ENCODE measurements at regions not wholly inside any gene's neighbourhood (a gene's known extent, or its start where the extent isn't known, plus 50 kb on each side); places are given as distances from the start of the nearest gene placed in this dataset.

DNA sequence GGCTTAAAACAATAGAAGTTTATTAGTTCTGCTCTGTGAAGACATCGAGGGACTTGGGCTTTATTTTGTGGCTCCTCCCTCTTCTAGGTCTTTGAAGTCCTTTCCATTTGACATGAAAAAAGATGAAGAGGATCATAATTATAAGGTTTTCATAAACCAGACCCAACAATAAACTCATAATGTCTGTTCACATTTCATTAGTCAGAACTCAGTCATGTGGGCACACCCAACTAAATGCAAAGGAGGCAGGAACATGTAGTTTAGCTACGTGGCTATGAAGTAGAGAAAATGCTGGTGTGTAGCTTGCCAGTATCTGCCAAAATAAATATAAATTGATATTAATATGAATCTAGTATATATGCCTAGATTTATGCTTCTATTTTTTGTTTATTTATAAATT lies 393.9 kb upstream of the C9orf72 start:
- H2AK5ac ChIP-seq (ENCODE audit: low read length, severe bottlenecking) = no peak overlapping the region
- no peak overlapping the region for H3K23ac ChIP-seq (ENCODE audit: low read length in 2 of 2)
- no peak overlapping the region for H2BK12ac ChIP-seq (ENCODE audit: low read length in 2 of 2)
- H2AFZ ChIP-seq (ENCODE audit: low read depth, low read length) = no peak overlapping the region
- no peak overlapping the region for H3K4ac ChIP-seq (ENCODE audit: low read depth in 1 of 2, low read length in 2 of 2)
- H2BK5ac ChIP-seq (ENCODE audit: low read depth, low read length, poor library complexity, severe bottlenecking) = no peak overlapping the region
- no peak overlapping the region for H4K91ac ChIP-seq (ENCODE audit: low read length)
- H3K4me2 ChIP-seq (ENCODE audit: low read length, poor library complexity, severe bottlenecking) = no peak overlapping the region
- no peak overlapping the region for H2BK15ac ChIP-seq (ENCODE audit: low read depth, poor library complexity, severe bottlenecking)
- DNase-seq = no peak
- no peaks in the 10 kb centered on the region for H3K9me3 ChIP-seq (ENCODE audit: control insufficient read depth, low read length)
- no peak overlapping the region for H3K9ac ChIP-seq (ENCODE audit: low read length)
- H3K27me3 ChIP-seq (ENCODE audit: control insufficient read depth in 1 of 2, insufficient read depth in 1 of 2, low read length in 2 of 2) = no peaks in the 10 kb centered on the region
- H2BK120ac ChIP-seq (ENCODE audit: low read depth, low read length) = no peak overlapping the region
- no peak overlapping the region for H3K27ac ChIP-seq (ENCODE audit: low read length, poor library complexity, severe bottlenecking)
- H4K8ac ChIP-seq (ENCODE audit: low read length) = no peak overlapping the region
- no peaks in the 10 kb centered on the region for H3K36me3 ChIP-seq (ENCODE audit: control insufficient read depth in 1 of 2, insufficient read depth in 2 of 2, low read depth in 1 of 2, low read length in 2 of 2)
- H3K18ac ChIP-seq (ENCODE audit: low read depth in 1 of 2, low read length in 2 of 2) = no peak overlapping the region
- WGBS = no CpG with 5 or more reads among the region's 2 CpGs
- H3K4me3 ChIP-seq (ENCODE audit: insufficient read depth in 1 of 2, low read depth in 1 of 2, low read length in 2 of 2) = no peak overlapping the region
- H3K14ac ChIP-seq (ENCODE audit: low read length in 2 of 2) = no peak overlapping the region
- no peaks in the 10 kb centered on the region for H3K4me1 ChIP-seq (ENCODE audit: control insufficient read depth, insufficient read depth, low read depth, low read length)
- no peaks in the 10 kb centered on the region for H3K79me1 ChIP-seq (replicated peaks; ENCODE audit: low read length, poor library complexity, severe bottlenecking)

GRCh38 chr9:27977931-27978330 lies 404.6 kb upstream of the C9orf72 start:
- H2BK12ac ChIP-seq (ENCODE audit: low read length in 2 of 2) = no peak overlapping the region
- H3K36me3 ChIP-seq (ENCODE audit: control insufficient read depth in 1 of 2, insufficient read depth in 2 of 2, low read depth in 1 of 2, low read length in 2 of 2) = no peaks in the 10 kb centered on the region
- H3K14ac ChIP-seq (ENCODE audit: low read length in 2 of 2) = no peak overlapping the region
- no peak overlapping the region for H3K23ac ChIP-seq (ENCODE audit: low read length in 2 of 2)
- DNase-seq = no peak
- no peaks in the 10 kb centered on the region for H3K9me3 ChIP-seq (ENCODE audit: control insufficient read depth, low read length)
- H2BK5ac ChIP-seq (ENCODE audit: low read depth, low read length, poor library complexity, severe bottlenecking) = no peak overlapping the region
- H3K4me1 ChIP-seq (ENCODE audit: control insufficient read depth, insufficient read depth, low read depth, low read length) = no peaks in the 10 kb centered on the region
- H3K79me1 ChIP-seq (replicated peaks; ENCODE audit: low read length, poor library complexity, severe bottlenecking) = no peaks in the 10 kb centered on the region
- H4K8ac ChIP-seq (ENCODE audit: low read length) = no peak overlapping the region
- H2BK15ac ChIP-seq (ENCODE audit: low read depth, poor library complexity, severe bottlenecking) = no peak overlapping the region
- H2AK5ac ChIP-seq (ENCODE audit: low read length, severe bottlenecking) = no peak overlapping the region
- H2AFZ ChIP-seq (ENCODE audit: low read depth, low read length) = no peak overlapping the region
- no peak overlapping the region for H3K4me2 ChIP-seq (ENCODE audit: low read length, poor library complexity, severe bottlenecking)
- no peak overlapping the region for H3K4ac ChIP-seq (ENCODE audit: low read depth in 1 of 2, low read length in 2 of 2)
- WGBS = 77% methylated on average over 3 of the region's 3 CpGs
- H3K27me3 ChIP-seq (ENCODE audit: control insufficient read depth in 1 of 2, insufficient read depth in 1 of 2, low read length in 2 of 2) = no peaks in the 10 kb centered on the region
- H3K27ac ChIP-seq (ENCODE audit: low read length, poor library complexity, severe bottlenecking) = no peak overlapping the region
- no peak overlapping the region for H2BK120ac ChIP-seq (ENCODE audit: low read depth, low read length)
- H3K18ac ChIP-seq (ENCODE audit: low read depth in 1 of 2, low read length in 2 of 2) = no peak overlapping the region
- H3K9ac ChIP-seq (ENCODE audit: low read length) = no peak overlapping the region
- no peak overlapping the region for H3K4me3 ChIP-seq (ENCODE audit: insufficient read depth in 1 of 2, low read depth in 1 of 2, low read length in 2 of 2)
- H4K91ac ChIP-seq (ENCODE audit: low read length) = no peak overlapping the region

DNA sequence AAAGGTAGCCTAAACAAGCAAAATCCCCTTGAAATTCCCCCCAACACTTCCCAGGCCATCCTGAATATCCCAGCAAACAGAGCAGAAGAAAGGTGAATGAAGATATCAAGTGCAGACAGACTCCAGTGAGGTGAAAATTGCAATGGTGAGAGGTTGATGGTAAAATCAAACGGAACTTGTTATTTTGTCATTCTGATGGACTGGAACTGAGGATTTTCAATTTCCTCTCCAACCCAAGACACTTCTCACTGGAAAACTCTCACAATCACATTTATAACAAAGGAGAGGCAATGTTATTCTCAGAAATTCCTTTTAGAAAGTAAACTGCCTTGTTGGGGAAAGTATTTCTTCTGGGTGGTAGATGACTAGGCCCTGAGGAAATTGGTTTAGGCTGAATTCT lies 412.4 kb upstream of the C9orf72 start:
- Histone ChIP-seq H3K14ac (ENCODE audit: low read length in 2 of 2) (no peak overlapping the region), H2BK15ac (ENCODE audit: low read depth, poor library complexity, severe bottlenecking) (no peak overlapping the region), H2BK120ac (ENCODE audit: low read depth, low read length) (no peak overlapping the region), H3K23ac (ENCODE audit: low read length in 2 of 2) (no peak overlapping the region), H3K9me3 (ENCODE audit: control insufficient read depth, low read length) (no peaks in the 10 kb centered on the region), H2BK5ac (ENCODE audit: low read depth, low read length, poor library complexity, severe bottlenecking) (no peak overlapping the region), H3K4ac (ENCODE audit: low read depth in 1 of 2, low read length in 2 of 2) (no peak overlapping the region), H4K8ac (ENCODE audit: low read length) (no peak overlapping the region), H2AK5ac (ENCODE audit: low read length, severe bottlenecking) (no peak overlapping the region), H4K91ac (ENCODE audit: low read length) (no peak overlapping the region), H2BK12ac (ENCODE audit: low read length in 2 of 2) (no peak overlapping the region), H3K27ac (ENCODE audit: low read length, poor library complexity, severe bottlenecking) (no peak overlapping the region), H3K4me2 (ENCODE audit: low read length, poor library complexity, severe bottlenecking) (no peak overlapping the region), H3K79me1 (replicated peaks; ENCODE audit: low read length, poor library complexity, severe bottlenecking) (no peaks in the 10 kb centered on the region), H3K4me1 (ENCODE audit: control insufficient read depth, insufficient read depth, low read depth, low read length) (no peaks in the 10 kb centered on the region), H3K4me3 (ENCODE audit: insufficient read depth in 1 of 2, low read depth in 1 of 2, low read length in 2 of 2) (no peak overlapping the region), H3K36me3 (ENCODE audit: control insufficient read depth in 1 of 2, insufficient read depth in 2 of 2, low read depth in 1 of 2, low read length in 2 of 2) (no peaks in the 10 kb centered on the region), H3K27me3 (ENCODE audit: control insufficient read depth in 1 of 2, insufficient read depth in 1 of 2, low read length in 2 of 2) (no peaks in the 10 kb centered on the region), H3K18ac (ENCODE audit: low read depth in 1 of 2, low read length in 2 of 2) (no peak overlapping the region), H3K9ac (ENCODE audit: low read length) (no peak overlapping the region), H2AFZ (ENCODE audit: low read depth, low read length) (no peak overlapping the region)
- WGBS = no CpG with 5 or more reads among the region's 1 CpG
- DNase-seq = no peak

GRCh38 chr9:27990524-27990923 lies 417.2 kb upstream of the C9orf72 start:
- 81% methylated on average over 1 of the region's 2 CpGs for WGBS
- no peak overlapping the region for H3K18ac ChIP-seq (ENCODE audit: low read depth in 1 of 2, low read length in 2 of 2)
- no peak overlapping the region for H3K4ac ChIP-seq (ENCODE audit: low read depth in 1 of 2, low read length in 2 of 2)
- no peak overlapping the region for H2AK5ac ChIP-seq (ENCODE audit: low read length, severe bottlenecking)
- H3K23ac ChIP-seq (ENCODE audit: low read length in 2 of 2) = no peak overlapping the region
- H3K9me3 ChIP-seq (ENCODE audit: control insufficient read depth, low read length) = no peaks in the 10 kb centered on the region
- H2BK12ac ChIP-seq (ENCODE audit: low read length in 2 of 2) = no peak overlapping the region
- H3K27ac ChIP-seq (ENCODE audit: low read length, poor library complexity, severe bottlenecking) = no peak overlapping the region
- DNase-seq = no peak
- H4K8ac ChIP-seq (ENCODE audit: low read length) = no peak overlapping the region
- no peak overlapping the region for H3K4me2 ChIP-seq (ENCODE audit: low read length, poor library complexity, severe bottlenecking)
- no peak overlapping the region for H4K91ac ChIP-seq (ENCODE audit: low read length)
- H3K9ac ChIP-seq (ENCODE audit: low read length) = no peak overlapping the region
- H3K27me3 ChIP-seq (ENCODE audit: control insufficient read depth in 1 of 2, insufficient read depth in 1 of 2, low read length in 2 of 2) = no peaks in the 10 kb centered on the region
- no peaks in the 10 kb centered on the region for H3K36me3 ChIP-seq (ENCODE audit: control insufficient read depth in 1 of 2, insufficient read depth in 2 of 2, low read depth in 1 of 2, low read length in 2 of 2)
- no peaks in the 10 kb centered on the region for H3K79me1 ChIP-seq (replicated peaks; ENCODE audit: low read length, poor library complexity, severe bottlenecking)
- H2AFZ ChIP-seq (ENCODE audit: low read depth, low read length) = no peak overlapping the region
- H3K14ac ChIP-seq (ENCODE audit: low read length in 2 of 2) = no peak overlapping the region
- no peak overlapping the region for H3K4me3 ChIP-seq (ENCODE audit: insufficient read depth in 1 of 2, low read depth in 1 of 2, low read length in 2 of 2)
- H2BK120ac ChIP-seq (ENCODE audit: low read depth, low read length) = no peak overlapping the region
- no peak overlapping the region for H2BK15ac ChIP-seq (ENCODE audit: low read depth, poor library complexity, severe bottlenecking)
- H2BK5ac ChIP-seq (ENCODE audit: low read depth, low read length, poor library complexity, severe bottlenecking) = no peak overlapping the region
- no peaks in the 10 kb centered on the region for H3K4me1 ChIP-seq (ENCODE audit: control insufficient read depth, insufficient read depth, low read depth, low read length)
